HCT116 (cell line): ENCODE measurements at regions not wholly inside any gene's neighbourhood (a gene's known extent, or its start where the extent isn't known, plus 50 kb on each side); places are given as distances from the start of the nearest gene placed in this dataset.

Experiments
- ATAC-seq: fragments of 200-7000 bp; cut with Tn5 transposase; 2 replicates; pipeline ENCODE4 v1.9.1; 2020; ENCODE audit warnings: mild to moderate bottlenecking, moderate library complexity
- BruUV-seq: library from RNA; stranded (reverse); fragments of 400-500 nt; replicated peaks from 2 replicates; lab custom pipeline; 2021; lab: Mats Ljungman, UMichigan
- CTCF ChIA-PET: fragments of 300-600 bp; sonication (Branson Sonifier 250); formaldehyde crosslinking; loops from one replicate; lab custom pipeline; 2021; ENCODE audit warnings: antibody characterized with exemption; lab: Charles Lee
- POLR2A ChIA-PET: fragments of 300-600, 350-600 bp; sonication (Branson Sonifier 250); formaldehyde crosslinking; loops from one replicate; lab custom pipeline; 2021; ENCODE audit warnings: antibody characterized with exemption; lab: Charles Lee
- RAD21 ChIA-PET, 2 experiments: fragments of 300-600 bp; sonication (Branson Sonifier 250); formaldehyde crosslinking; loops; one replicate each; lab custom pipeline; 2023; ENCODE audit warnings: low total read pairs in 2 of 2; ENCODE audit not compliant: uncharacterized antibody in 2 of 2, unreplicated experiment in 2 of 2, low non-redundant PET in 1 of 2; lab: Charles Lee
- DNase-seq: peaks from one replicate; pipeline ENCODE4 v3.0.0-alpha.2; 2010; ENCODE audit warnings: low read depth, low spot score
- H2AFZ ChIP-seq: fragments of 200-600 bp; shearing (Covaris generic), sonication (generic); 2 replicates; pipeline ENCODE4 v1.6.1; 2017; ENCODE audit warnings: low read depth, mixed run types, mixed read lengths, antibody characterized with exemption, low read length; ENCODE audit not compliant: poor library complexity, severe bottlenecking
- H3K27ac ChIP-seq: 2 replicates; pipeline ENCODE4 v1.5.1; 2012; ENCODE audit warnings: low read depth, low read length
- H3K27me3 ChIP-seq: fragments of 200-600 bp; sonication (generic); 2 replicates; pipeline ENCODE4 v1.6.1; 2016; ENCODE audit warnings: mixed run types, low read length, mixed read lengths; ENCODE audit not compliant: insufficient read depth
- H3K36me3 ChIP-seq, 2 experiments: fragments of 200-500 bp in 1 of 2; fragments of 200-600 bp in 1 of 2; sonication (Bioruptor generic) in 1 of 2; sonication (generic) in 1 of 2; 2 replicates each; pipeline versions ENCODE4 v1.5.1 to v1.6.1; 2014 to 2016; ENCODE audit warnings: low read length in 2 of 2, inconsistent platforms in 1 of 2, mixed read lengths in 1 of 2, mixed run types in 1 of 2; ENCODE audit not compliant: insufficient read depth in 2 of 2, control insufficient read depth in 1 of 2
- H3K4me1 ChIP-seq, 2 experiments: fragments of 200-600 bp in 1 of 2; sonication (generic) in 1 of 2; 2 replicates each; pipeline versions ENCODE4 v1.5.1 to v1.6.1; 2012 to 2017; ENCODE audit warnings: low read length in 2 of 2, inconsistent platforms in 1 of 2, mild to moderate bottlenecking in 1 of 2, mixed read lengths in 1 of 2, mixed run types in 1 of 2, moderate library complexity in 1 of 2; ENCODE audit not compliant: insufficient read depth in 2 of 2, control insufficient read depth in 1 of 2
- H3K4me2 ChIP-seq: fragments of 200-600 bp; sonication (generic); 2 replicates; pipeline ENCODE4 v1.6.1; 2017; ENCODE audit warnings: mixed run types, low read length, mixed read lengths
- H3K4me3 ChIP-seq, 2 experiments: fragments of 200-600 bp in 1 of 2; sonication (generic) in 1 of 2; replicated peaks in 1 of 2; 2 replicates each; pipeline ENCODE4 v1.5.1; 2011 to 2016; ENCODE audit warnings: low read length in 2 of 2, control low read depth in 1 of 2, low read depth in 1 of 2, mild to moderate bottlenecking in 1 of 2, mixed read lengths in 1 of 2, mixed run types in 1 of 2
- H3K79me2 ChIP-seq: fragments of 200-600 bp; sonication (generic); 2 replicates; pipeline ENCODE4 v1.6.1; 2017; ENCODE audit warnings: mild to moderate bottlenecking, mixed run types, low read length, moderate library complexity, mixed read lengths; ENCODE audit not compliant: insufficient read depth
- H3K9ac ChIP-seq: fragments of 200-600 bp; sonication (generic); 2 replicates; pipeline ENCODE4 v1.6.1; 2016; ENCODE audit warnings: low read length, mixed read lengths
- H3K9me2 ChIP-seq: fragments of 200-600 bp; sonication (generic), shearing (Covaris generic); 2 replicates; pipeline ENCODE4 v1.6.1; 2017; ENCODE audit warnings: mixed run types, mild to moderate bottlenecking, moderate library complexity; ENCODE audit not compliant: insufficient read depth
- H3K9me3 ChIP-seq, 2 experiments: fragments of 200-500 bp in 1 of 2; fragments of 200-600 bp in 1 of 2; sonication (Bioruptor generic) in 1 of 2; sonication (generic) in 1 of 2; 2 replicates each; pipeline ENCODE4 v1.6.1; 2014 to 2017; ENCODE audit warnings: low read length in 2 of 2, mixed read lengths in 2 of 2, inconsistent platforms in 1 of 2, low read depth in 1 of 2, mild to moderate bottlenecking in 1 of 2, mixed run types in 1 of 2, moderate library complexity in 1 of 2; ENCODE audit not compliant: control insufficient read depth in 1 of 2, insufficient read depth in 1 of 2
- H4K20me1 ChIP-seq: fragments of 200-600 bp; sonication (generic), shearing (Covaris generic); 2 replicates; pipeline ENCODE4 v1.6.1; 2017; ENCODE audit warnings: mixed run types, mild to moderate bottlenecking, moderate library complexity; ENCODE audit not compliant: insufficient read depth
- ATF3 ChIP-seq: IDR thresholded peaks from 2 replicates; pipeline ENCODE4 v1.6.1; 2012
- CBX3 ChIP-seq: IDR thresholded peaks from 2 replicates; pipeline ENCODE4 v1.6.1; 2012; ENCODE audit warnings: low read depth
- CEBPB ChIP-seq: IDR thresholded peaks from 2 replicates; pipeline ENCODE4 v1.6.1; 2012; ENCODE audit warnings: low read depth
- EGR1 ChIP-seq: IDR thresholded peaks from 2 replicates; pipeline ENCODE4 v1.6.1; 2012; ENCODE audit warnings: low read depth
- ELF1 ChIP-seq: IDR thresholded peaks from 2 replicates; pipeline ENCODE4 v1.6.1; 2012; ENCODE audit warnings: low read depth, borderline replicate concordance
- EZH2 ChIP-seq: fragments of 200-600 bp; sonication (generic); IDR thresholded peaks from 2 replicates; pipeline ENCODE4 v1.6.1; 2017; ENCODE audit warnings: antibody characterized with exemption, mixed run types
- FOSL1 ChIP-seq: IDR thresholded peaks from 2 replicates; pipeline ENCODE4 v1.6.1; 2012; ENCODE audit warnings: low read depth
- JUND ChIP-seq: IDR thresholded peaks from 2 replicates; pipeline ENCODE4 v1.6.1; 2012
- POLR2A ChIP-seq: IDR thresholded peaks from 2 replicates; pipeline ENCODE4 v1.7.0; 2011; ENCODE audit warnings: borderline replicate concordance; ENCODE audit not compliant: insufficient read depth, insufficient read length; ENCODE audit errors: extremely low read depth
- POLR2AphosphoS5 ChIP-seq: IDR thresholded peaks from 2 replicates; pipeline ENCODE4 v1.6.1; 2011; ENCODE audit warnings: mild to moderate bottlenecking, low read depth, low read length, moderate library complexity
- RAD21 ChIP-seq: IDR thresholded peaks from 2 replicates; pipeline ENCODE4 v1.6.1; 2012; ENCODE audit warnings: low read depth, mild to moderate bottlenecking
- REST ChIP-seq: IDR thresholded peaks from 2 replicates; pipeline ENCODE4 v1.6.1; 2012; ENCODE audit warnings: low read depth
- SIN3A ChIP-seq: IDR thresholded peaks from 2 replicates; pipeline ENCODE4 v1.6.1; 2012; ENCODE audit warnings: low read depth
- SP1 ChIP-seq: IDR thresholded peaks from 2 replicates; pipeline ENCODE4 v1.6.1; 2012; ENCODE audit warnings: low read depth
- SRF ChIP-seq: IDR thresholded peaks from 2 replicates; pipeline ENCODE4 v1.6.1; 2012; ENCODE audit warnings: low read depth
- TCF7L2 ChIP-seq: IDR thresholded peaks from 2 replicates; pipeline ENCODE4 v1.7.0; 2011; ENCODE audit warnings: borderline replicate concordance, inconsistent platforms; ENCODE audit not compliant: insufficient read depth, insufficient read length; ENCODE audit errors: extremely low read depth
- YY1 ChIP-seq: IDR thresholded peaks from 2 replicates; pipeline ENCODE4 v1.6.1; 2011; ENCODE audit warnings: low read length, low read depth, moderate library complexity, mild to moderate bottlenecking; ENCODE audit not compliant: insufficient replicate concordance; ENCODE audit errors: extremely low read depth
- ZFX ChIP-seq: fragments of 450-650 bp; IDR thresholded peaks from 2 replicates; pipeline ENCODE4 v1.6.1; 2017
- ZNF274 ChIP-seq: fragments of 200-500 bp; sonication (Bioruptor generic); IDR thresholded peaks from 2 replicates; pipeline ENCODE4 v1.6.1; 2014; ENCODE audit warnings: mild to moderate bottlenecking, low read depth, low read length, inconsistent platforms
- intact Hi-C: fragments of 100-400 bp; cut with micrococcal nuclease; formaldehyde crosslinking; loops from 2 replicates; pipeline ENCODE4 v1.10.0; 2022
- TF ChIP-seq, protein P1 (sequence below): IDR thresholded peaks from 2 replicates; pipeline ENCODE4 v1.6.1; 2012
- TF ChIP-seq, protein P2 (sequence below), 3 experiments: fragments of 200-600 bp in 1 of 3; sonication (generic) in 1 of 3; IDR thresholded peaks in 2 of 3; conservative IDR thresholded peaks in 1 of 3; 2 replicates each; pipeline ENCODE4 v1.5.1; 2012 to 2017; ENCODE audit warnings: low read depth in 2 of 3, low read length in 2 of 3, antibody characterized with exemption in 1 of 3, borderline replicate concordance in 1 of 3, control low read depth in 1 of 3, mild to moderate bottlenecking in 1 of 3, mixed read lengths in 1 of 3, mixed run types in 1 of 3, moderate library complexity in 1 of 3; ENCODE audit not compliant: insufficient read depth in 1 of 3

GRCh38 chr4:110959041-110959643 lies 336.3 kb upstream of the PITX2 start:
- POLR2A ChIA-PET, result no interaction called here
- no peak; the same call in 1 of the 2 replicates for ATAC-seq
- no peak for TF ChIP-seq ZNF274
- no peak for TF ChIP-seq POLR2A
- no peak for TF ChIP-seq SP1
- no peak for TF ChIP-seq ELF1
- TF ChIP-seq ZFX, result no peak
- no peak for TF ChIP-seq EGR1
- 0 out of 2 replicates have a peak, but pooled peaks have one; percentile 17 for TF ChIP-seq CBX3
- TF ChIP-seq RAD21, result peak; percentile 73
- TF ChIP-seq TCF7L2, result no peak
- TF ChIP-seq, protein P1, sequence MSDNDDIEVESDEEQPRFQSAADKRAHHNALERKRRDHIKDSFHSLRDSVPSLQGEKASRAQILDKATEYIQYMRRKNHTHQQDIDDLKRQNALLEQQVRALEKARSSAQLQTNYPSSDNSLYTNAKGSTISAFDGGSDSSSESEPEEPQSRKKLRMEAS, result no peak
- TF ChIP-seq FOSL1, result no peak
- no peak for TF ChIP-seq POLR2AphosphoS5
- TF ChIP-seq SIN3A, result no peak
- TF ChIP-seq YY1, result no peak
- TF ChIP-seq CEBPB, result no peak
- TF ChIP-seq SRF, result no peak
- no peak for TF ChIP-seq EZH2
- no peak for TF ChIP-seq ATF3
- TF ChIP-seq, protein P2, sequence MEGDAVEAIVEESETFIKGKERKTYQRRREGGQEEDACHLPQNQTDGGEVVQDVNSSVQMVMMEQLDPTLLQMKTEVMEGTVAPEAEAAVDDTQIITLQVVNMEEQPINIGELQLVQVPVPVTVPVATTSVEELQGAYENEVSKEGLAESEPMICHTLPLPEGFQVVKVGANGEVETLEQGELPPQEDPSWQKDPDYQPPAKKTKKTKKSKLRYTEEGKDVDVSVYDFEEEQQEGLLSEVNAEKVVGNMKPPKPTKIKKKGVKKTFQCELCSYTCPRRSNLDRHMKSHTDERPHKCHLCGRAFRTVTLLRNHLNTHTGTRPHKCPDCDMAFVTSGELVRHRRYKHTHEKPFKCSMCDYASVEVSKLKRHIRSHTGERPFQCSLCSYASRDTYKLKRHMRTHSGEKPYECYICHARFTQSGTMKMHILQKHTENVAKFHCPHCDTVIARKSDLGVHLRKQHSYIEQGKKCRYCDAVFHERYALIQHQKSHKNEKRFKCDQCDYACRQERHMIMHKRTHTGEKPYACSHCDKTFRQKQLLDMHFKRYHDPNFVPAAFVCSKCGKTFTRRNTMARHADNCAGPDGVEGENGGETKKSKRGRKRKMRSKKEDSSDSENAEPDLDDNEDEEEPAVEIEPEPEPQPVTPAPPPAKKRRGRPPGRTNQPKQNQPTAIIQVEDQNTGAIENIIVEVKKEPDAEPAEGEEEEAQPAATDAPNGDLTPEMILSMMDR (IDR thresholded peaks at IDR 0.05 in 2 of 3, conservative IDR thresholded peaks at IDR 0.05 in 1 of 3; ENCODE audit: borderline replicate concordance in 1 of 3, insufficient read depth in 1 of 3, low read depth in 2 of 3, low read length in 2 of 3), result peak; percentile 35 to 68 (median 49); a peak in 5 of 6 replicates
- TF ChIP-seq JUND, result 0 out of 2 replicates have a peak, but pooled peaks have one; percentile 14
- TF ChIP-seq REST, result no peak

More at GRCh38 chr4:110959041-110959643, 336.3 kb upstream of the PITX2 start:
- Histone ChIP-seq H3K79me2 (no peaks in the 10 kb centered on the region), H3K4me2 (no peak overlapping the region), H3K9ac (no peak overlapping the region), H3K36me3 (no peaks in the 10 kb centered on the region), H3K27me3 (no peaks in the 10 kb centered on the region), H3K4me1 (no peaks in the 10 kb centered on the region), H3K9me3 (no peaks in the 10 kb centered on the region), H4K20me1 (no peaks in the 10 kb centered on the region), H3K9me2 (no peaks in the 10 kb centered on the region), H2AFZ (peak overlapping the region; percentile 83), H3K4me3 (no peak overlapping the region), H3K27ac (no peak overlapping the region)
- intact Hi-C loops, result loop anchor here (1.0 kb wide), 2 partner anchors 323 to 328 kb away; no protein-coding TSS in a partner anchor
- no peak for DNase-seq
- BruUV-seq, result no TSS peak
- CTCF ChIA-PET, result interaction anchor here (1.0 to 1.4 kb wide), 6 partner anchors 9 to 425 kb away, joined by 3 to 6 read pairs (median 4); no protein-coding TSS in a partner anchor
- RAD21 ChIA-PET, result no interaction called here
